ENCODE measurements at regions not wholly inside any gene's neighbourhood (a gene's known extent, or its start where the extent isn't known, plus 50 kb on each side); places are given as distances from the start of the nearest gene placed in this dataset.
"Not testable (repeated sequence)": the region's sequence is repeated elsewhere in the genome, so short reads cannot be mapped to it uniquely, and the experiment has no call there.

- ATAC-seq: no peak
Measured at GRCh38 chrX:128759745-128760144, 707.5 kb upstream of the ACTRT1 start.

DNA sequence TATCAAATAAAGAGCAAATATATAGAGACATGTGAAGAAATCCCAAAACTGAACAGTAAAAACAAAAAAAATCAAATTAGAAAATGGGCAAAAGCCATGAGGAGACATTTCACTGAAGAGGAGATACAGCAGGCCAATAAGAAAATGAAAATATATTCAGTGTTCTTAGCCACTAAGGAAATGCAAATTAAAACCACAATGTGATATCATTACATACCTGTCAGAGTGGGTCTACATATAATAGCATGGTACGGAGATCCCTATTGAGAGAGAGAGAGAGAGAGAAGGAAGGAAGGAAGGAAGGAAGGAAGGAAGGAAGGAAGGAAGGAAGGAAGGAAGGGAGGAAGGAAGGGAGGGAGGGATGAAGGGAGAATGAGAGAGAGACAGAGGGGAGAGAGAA lies 707.0 kb upstream of the ACTRT1 start:
- no peak for ATAC-seq

GRCh38 chrX:128754130-128754529 lies 701.9 kb upstream of the ACTRT1 start:
- ATAC-seq: no peak

GRCh38 chrX:128739539-128739938 lies 687.3 kb upstream of the ACTRT1 start:
- no peak for ATAC-seq

DNA sequence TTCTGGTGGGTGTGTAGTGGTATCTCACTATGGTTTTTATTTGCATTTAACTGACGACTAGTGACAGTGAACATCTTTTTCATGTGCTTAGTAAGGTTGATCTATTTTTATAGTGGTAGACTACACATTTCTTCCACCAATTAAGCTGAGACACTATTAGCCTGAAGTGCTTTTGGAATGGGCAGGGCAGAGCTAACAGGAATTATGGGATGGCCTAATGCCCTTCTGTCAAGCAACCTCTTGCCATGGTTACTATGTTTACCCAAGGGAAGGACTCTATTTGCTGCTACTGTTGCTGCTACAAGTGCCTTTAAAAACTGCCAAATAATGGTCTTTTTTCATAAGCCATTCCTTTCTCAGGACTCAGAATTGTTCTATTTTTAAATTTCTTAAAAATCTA lies 676.7 kb upstream of the ACTRT1 start:
- ATAC-seq: no peak

- no peak for ATAC-seq
Measured at GRCh38 chrX:128717635-128718578, 665.7 kb upstream of the ACTRT1 start.

GRCh38 chrX:128714425-128714824 lies 662.2 kb upstream of the ACTRT1 start:
- ATAC-seq: no peak

- ATAC-seq: no peak
Measured at GRCh38 chrX:128699716-128700285, 647.6 kb upstream of the ACTRT1 start.

DNA sequence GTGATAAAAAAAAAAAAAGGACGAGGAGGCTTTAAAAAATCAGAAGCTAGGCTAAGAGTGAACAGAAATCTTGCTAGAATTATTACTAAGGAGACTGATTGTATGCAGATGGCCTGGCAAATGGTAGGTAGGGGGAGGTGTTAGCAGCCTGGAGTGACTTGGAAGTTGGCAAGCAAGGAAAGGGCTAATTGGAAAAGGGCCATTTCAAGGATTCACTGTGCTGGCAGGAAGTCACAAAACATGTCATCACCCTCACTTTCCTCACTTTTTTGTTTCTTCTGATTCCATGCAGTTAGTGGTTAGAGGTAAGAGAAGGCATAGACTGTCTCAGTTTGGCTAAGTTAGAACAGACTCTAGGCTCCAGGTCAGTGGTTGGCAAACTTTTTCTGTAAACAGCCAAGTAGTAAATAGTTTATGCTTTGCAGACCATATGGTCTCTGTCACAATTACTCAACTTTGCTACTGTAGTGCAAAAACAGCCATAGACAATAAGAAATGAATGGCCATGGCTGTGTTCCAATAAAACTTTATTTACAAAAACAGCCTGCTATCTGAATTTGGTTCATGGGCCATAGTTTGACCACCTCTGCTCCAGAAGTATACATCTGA lies 646.5 kb upstream of the ACTRT1 start:
- no peak for ATAC-seq

- no peak for ATAC-seq
Measured at GRCh38 chrX:128691872-128692271, 639.7 kb upstream of the ACTRT1 start.

DNA sequence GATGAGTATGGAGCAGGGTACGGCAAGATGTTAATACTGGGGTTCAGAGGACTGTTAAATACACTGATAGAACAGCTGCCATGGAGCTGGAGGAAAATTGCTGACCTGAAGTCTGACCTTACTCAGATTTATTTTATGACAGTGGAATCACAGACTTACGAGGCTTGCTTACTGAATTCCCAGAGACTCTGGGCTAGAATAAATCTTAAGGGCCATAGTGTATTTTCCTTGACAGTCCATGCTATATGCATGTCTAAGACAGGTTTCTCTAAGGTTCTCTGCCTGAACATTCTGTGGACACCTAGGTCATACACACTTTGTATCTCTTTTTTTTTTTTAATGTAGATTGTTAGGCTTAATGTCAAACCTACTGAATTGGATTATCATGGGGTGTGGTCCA lies 633.2 kb upstream of the ACTRT1 start:
- ATAC-seq: no peak

GRCh38 chrX:128676651-128677050 lies 624.4 kb upstream of the ACTRT1 start:
- no peak for ATAC-seq

- not testable (repeated sequence) for ATAC-seq
Measured at GRCh38 chrX:128674326-128675086, 622.3 kb upstream of the ACTRT1 start.

GRCh38 chrX:128664211-128664610 lies 612.0 kb upstream of the ACTRT1 start:
- ATAC-seq: no peak

GRCh38 chrX:128653524-128654060 lies 601.4 kb upstream of the ACTRT1 start:
- no peak for ATAC-seq

- no peak for ATAC-seq
Measured at GRCh38 chrX:128650326-128650725, 598.1 kb upstream of the ACTRT1 start.

DNA sequence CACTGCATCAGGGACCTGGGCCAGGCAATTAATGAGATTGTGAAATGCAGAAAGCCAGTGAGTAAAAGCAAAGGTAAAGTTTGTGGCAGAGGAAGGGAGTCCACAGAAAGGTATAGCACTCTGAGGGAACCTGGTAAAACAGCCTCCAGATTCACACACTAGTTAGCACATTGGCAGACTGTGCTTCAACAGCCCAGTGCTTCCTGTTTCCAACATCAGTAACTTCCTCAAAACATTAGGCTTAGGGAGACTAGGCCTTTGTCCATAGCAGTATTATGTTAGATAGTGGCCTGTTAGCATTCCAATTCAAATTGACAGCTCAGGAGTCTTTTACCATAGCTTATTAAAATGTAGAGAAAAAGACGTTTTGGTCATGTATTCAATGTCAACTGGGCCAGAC lies 582.6 kb upstream of the ACTRT1 start:
- ATAC-seq: no peak

DNA sequence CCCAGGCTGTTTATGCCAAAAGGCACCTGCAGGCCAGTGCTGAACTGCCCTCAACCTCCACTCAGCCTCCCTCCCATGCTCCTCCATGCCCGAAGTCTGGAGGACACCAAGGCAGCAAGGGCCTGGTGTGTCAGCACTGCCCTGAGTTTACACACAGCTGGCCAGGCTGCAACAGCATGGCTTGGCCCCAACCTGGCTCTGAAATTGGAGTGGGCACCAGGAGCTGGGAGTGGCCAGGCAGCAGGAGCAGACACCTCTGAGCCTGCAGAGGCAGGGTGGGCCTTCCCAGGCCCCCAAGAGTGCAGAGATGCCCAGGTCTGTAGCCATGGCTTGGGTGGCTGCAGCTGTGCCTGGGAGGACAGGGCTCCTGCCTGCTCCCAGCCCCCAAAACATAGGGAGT lies 571.2 kb upstream of the ACTRT1 start:
- ATAC-seq: no peak

- ATAC-seq: no peak
Measured at GRCh38 chrX:128622296-128622695, 570.1 kb upstream of the ACTRT1 start.

- ATAC-seq: no peak
Measured at GRCh38 chrX:128619490-128619889, 567.3 kb upstream of the ACTRT1 start.

GRCh38 chrX:128616933-128617332 lies 564.7 kb upstream of the ACTRT1 start:
- no peak for ATAC-seq

DNA sequence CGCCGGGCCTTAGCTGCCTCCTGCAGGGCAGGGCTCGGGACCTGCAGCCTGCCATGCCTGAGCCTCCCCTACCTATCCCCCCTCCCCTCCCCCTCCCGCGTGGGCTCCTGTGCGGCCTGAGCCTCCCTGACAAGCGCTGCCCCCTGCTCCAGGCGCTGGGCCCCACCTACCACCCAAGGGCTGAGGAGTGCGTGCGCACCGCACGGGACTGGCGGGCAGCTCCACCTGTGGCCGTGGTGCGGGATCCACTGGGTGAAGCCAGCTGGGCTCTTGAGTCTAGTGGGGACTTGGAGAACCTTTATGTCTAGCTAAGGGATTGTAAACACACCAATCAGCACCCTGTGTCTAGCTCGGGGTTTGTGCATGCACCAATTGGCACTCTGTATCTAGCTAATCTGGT lies 554.6 kb upstream of the ACTRT1 start:
- ATAC-seq: not testable (repeated sequence)

DNA sequence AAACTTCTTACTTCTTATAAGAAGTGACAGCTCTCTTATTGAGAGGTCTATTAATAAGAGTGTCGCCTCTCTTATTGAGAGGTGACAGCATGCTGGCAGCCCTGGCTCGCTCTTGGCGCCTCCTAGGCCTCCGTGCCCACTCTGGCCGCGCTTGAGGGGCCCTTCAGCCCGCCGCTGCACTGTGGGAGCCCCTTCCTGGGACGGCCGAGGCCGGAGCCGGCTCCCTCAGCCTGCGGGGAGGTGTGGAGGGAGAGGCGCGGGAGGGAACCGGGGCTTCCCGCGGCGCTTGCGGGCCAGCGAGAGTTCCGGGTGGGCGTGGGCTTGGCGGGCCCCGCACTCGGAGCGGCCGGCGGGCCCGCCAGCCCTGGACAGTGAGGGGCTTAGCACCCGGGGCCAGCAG lies 554.2 kb upstream of the ACTRT1 start:
- ATAC-seq: not testable (repeated sequence)

All from esophagus mucosa (tissue), 1 donor.